HG02588 (cell line): ENCODE measurements at regions not wholly inside any gene's neighbourhood (a gene's known extent, or its start where the extent isn't known, plus 50 kb on each side); places are given as distances from the start of the nearest gene placed in this dataset.

Experiments
- ATAC-seq: cut with Tn5 transposase; IDR thresholded peaks from one replicate; pipeline ENCODE4 v1.9.1; 2021; ENCODE audit warnings: mild to moderate bottlenecking, moderate library complexity; ENCODE audit not compliant: unreplicated experiment

- ATAC-seq: no peak
Measured at GRCh38 chr1:163406772-163407171, 85.0 kb downstream of the NUF2 start.

- ATAC-seq: no peak
Measured at GRCh38 chr1:163408262-163408661, 86.5 kb downstream of the NUF2 start.

- ATAC-seq: no peak
Measured at GRCh38 chr1:163410073-163410999, 88.6 kb downstream of the NUF2 start.

GRCh38 chr1:163412221-163412620, 90.5 kb downstream of the NUF2 start:
- ATAC-seq: no peak

- ATAC-seq: peak; percentile 91
Measured at GRCh38 chr1:163414778-163415177, 93.0 kb downstream of the NUF2 start.

- ATAC-seq: no peak
Measured at GRCh38 chr1:163421701-163422100, 99.9 kb downstream of the NUF2 start.

- no peak for ATAC-seq
Measured at GRCh38 chr1:163422738-163423404, 101.1 kb downstream of the NUF2 start.

GRCh38 chr1:163426505-163427251, 104.9 kb downstream of the NUF2 start:
- ATAC-seq: no peak

- no peak for ATAC-seq
Measured at GRCh38 chr1:163427279-163427678, 105.5 kb downstream of the NUF2 start.

- no peak for ATAC-seq
Measured at GRCh38 chr1:163436140-163436812, 114.5 kb downstream of the NUF2 start.

- no peak for ATAC-seq
Measured at GRCh38 chr1:163439471-163439870, 117.7 kb downstream of the NUF2 start.

- ATAC-seq: no peak
Measured at GRCh38 chr1:163440090-163440489, 118.3 kb downstream of the NUF2 start.

- no peak for ATAC-seq
Measured at GRCh38 chr1:163442231-163442879, 120.6 kb downstream of the NUF2 start.

GRCh38 chr1:163442895-163443294, 121.1 kb downstream of the NUF2 start:
- ATAC-seq: no peak

- ATAC-seq: no peak
Measured at GRCh38 chr1:163443863-163444262, 122.1 kb downstream of the NUF2 start.

GRCh38 chr1:163444665-163445064, 122.9 kb downstream of the NUF2 start:
- ATAC-seq: no peak

GRCh38 chr1:163450986-163451385, 129.2 kb downstream of the NUF2 start:
- ATAC-seq: no peak

GRCh38 chr1:163459539-163459938, 137.8 kb downstream of the NUF2 start:
- no peak for ATAC-seq

GRCh38 chr1:163467289-163467688, 145.5 kb downstream of the NUF2 start:
- ATAC-seq: no peak
